HG03159 (cell line): ENCODE measurements at regions not wholly inside any gene's neighbourhood (a gene's known extent, or its start where the extent isn't known, plus 50 kb on each side); places are given as distances from the start of the nearest gene placed in this dataset.
A peak's percentile ranks its signal among the peaks of the same experiment; 100 is the strongest.
"Not testable (repeated sequence)": the region's sequence is repeated elsewhere in the genome, so short reads cannot be mapped to it uniquely, and the experiment has no call there.

ENCODE experiments used
- ATAC-seq: cut with Tn5 transposase; IDR thresholded peaks from one replicate; pipeline ENCODE4 v1.9.1; 2021; ENCODE audit warnings: mild to moderate bottlenecking, moderate library complexity; ENCODE audit not compliant: unreplicated experiment

DNA sequence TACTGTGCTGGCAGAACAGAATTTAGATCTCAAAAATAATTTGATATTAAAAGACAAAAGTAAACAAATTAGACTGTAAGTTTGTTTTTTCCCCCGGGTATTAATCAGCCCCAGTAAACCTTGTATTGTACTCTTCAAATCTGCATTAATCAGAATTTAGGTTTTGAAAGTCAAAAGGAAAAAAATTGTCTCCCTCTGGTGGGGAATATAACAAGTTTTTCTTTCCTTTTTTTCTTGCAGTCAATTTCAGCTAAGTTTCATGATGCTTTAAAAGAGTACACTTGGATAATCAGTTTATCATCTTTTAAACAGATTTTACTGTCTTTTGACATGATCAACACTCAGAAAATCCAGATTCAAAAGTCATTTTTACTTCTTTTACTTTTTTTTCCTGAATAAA is 134.5 kb upstream of the PKN2 start:
- no peak for ATAC-seq

DNA sequence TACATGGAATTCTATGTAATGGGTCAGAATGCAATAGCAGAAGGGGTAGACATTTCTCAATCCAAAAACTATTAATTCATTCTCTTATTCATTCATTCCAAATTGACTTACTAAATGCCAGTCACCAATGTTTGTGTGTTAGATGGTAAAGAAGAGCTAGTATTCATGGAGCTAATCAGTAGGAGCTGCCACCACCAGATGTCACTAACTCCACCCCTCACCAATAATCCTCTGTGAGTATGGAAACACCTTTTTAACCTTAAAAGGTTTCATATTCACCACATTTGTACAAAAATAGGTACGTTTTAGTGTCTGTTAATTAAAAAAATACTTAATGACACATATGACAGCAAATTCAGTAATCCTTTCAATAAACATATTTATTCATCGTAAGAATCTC is 131.8 kb upstream of the PKN2 start:
- ATAC-seq = no peak

DNA sequence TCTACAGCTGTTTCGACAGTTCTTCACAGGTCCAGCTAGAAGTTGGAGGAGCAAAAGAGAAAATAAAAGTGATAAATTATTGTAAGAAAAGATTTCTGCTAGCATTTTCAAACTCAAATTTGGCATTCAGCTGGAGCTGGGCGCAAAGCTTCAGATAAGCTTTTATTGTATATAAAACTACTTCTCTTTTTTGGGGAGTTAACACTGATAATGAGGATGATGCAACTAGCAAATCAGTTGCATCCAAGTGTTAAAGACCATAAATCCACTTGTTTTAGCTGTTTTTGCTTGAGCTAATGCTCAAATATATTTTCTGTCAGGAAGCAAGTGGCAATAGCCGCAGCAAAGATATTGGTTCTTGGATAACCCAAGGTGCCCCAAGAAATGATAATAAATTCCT is 127.1 kb upstream of the PKN2 start:
- no peak for ATAC-seq

DNA sequence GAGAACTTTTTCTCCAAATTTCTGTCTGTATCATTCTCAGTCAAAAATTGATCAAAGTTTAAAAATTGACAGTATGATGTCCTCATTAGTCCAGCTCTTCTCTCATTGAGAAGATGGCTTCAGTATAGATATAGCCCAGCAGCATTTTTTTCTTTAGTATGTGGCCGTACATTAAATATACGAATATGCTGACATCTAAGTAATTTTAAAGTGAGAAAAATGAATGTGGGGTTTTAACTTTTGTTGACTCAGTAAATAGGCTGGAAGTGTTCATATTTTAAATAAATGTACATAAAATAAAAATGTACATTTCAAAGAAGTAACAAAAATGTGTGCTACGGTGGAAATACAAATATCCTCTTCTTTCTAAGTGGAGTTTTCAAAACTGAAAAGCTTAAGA is 123.5 kb upstream of the PKN2 start:
- ATAC-seq = no peak

DNA sequence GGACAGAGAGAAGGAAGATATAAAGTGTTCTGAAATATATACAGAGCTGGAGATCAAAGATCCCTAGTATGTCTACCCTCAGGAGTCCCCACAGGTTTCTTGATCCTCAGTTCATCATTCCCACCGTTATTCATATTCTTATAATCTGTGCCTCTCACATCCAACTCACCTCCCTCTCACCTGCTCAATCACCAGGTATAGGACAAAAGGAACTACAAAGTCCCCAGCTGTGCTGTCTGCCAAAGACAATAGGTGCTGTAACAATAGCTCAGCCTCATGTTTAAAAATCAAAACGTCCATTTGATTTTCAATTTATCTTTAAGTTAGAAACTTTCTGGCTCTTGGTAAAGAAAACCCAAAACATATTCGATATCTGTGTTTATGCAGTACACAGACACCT is 121.1 kb upstream of the PKN2 start:
- no peak for ATAC-seq

DNA sequence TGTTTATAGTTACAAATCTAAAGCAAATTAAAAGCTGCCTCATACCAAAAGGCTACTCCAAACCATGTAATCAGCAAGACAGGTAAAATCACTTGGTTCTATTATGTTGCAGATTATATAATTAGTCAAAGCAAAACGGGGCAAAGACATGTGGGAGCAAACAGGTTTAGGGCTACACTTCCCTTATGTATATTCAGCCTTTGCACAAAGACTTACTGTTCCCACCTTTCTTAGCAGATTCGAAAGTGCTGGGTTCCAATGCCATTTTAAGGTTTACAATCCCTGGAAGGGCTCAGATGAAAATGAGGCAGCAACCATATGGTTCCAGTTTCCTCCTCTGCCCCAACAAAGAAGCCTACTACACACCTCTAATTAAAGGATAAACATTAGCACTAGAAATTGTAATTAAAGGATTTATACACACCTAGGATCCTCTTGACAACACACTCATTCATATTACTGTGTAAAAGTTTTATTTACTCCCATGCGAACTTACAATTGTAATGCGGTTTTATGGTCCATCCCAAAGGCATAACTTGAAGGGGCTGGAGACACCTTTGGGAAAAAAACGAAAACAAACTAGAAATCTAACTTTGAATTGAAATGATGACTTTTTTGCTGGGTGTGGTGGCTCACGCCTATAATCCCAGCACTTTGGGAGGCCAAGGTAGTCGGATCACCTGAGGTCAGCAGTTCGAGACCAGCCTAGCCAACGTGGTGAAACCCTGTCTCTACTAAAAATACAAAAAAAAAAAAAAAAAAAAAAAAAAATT is 117.3 kb upstream of the PKN2 start:
- ATAC-seq = no peak

DNA sequence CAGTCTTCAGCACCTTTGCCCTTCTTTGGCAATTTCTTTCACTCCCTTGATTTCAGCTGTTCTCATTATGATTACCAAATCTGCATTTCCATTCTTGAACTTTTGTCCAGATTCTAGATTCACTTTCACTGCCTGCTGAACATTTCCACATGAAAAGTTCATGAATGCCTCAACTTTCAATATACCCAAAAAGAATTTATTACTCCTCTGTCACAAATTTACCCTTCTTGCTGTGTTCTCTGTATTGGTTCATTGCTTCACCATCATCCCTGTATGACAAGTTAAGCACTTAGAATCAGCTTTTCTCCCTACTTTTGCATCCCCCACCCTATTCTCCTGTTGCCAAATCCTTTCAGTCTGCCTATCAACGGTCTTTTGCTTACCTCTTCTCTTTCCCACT is 112.6 kb upstream of the PKN2 start:
- ATAC-seq = no peak

DNA sequence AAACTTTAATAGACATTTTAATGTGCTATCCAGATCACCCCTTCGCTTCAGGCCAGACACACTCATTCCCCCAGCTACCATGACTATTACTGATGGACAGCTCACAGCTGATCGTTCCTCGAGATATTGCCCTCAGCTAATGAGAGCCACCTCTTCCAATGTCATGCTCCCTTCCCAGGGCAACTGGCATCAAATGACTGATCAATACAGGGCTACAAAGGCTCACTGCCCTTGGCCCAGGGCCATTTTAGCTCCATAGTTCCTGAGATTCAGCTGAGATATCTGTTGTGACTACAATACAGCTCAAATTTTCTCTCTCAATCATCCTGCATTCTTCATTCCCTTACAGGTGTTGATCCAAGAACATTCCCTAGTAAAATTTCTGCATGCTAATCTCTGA is 104.5 kb upstream of the PKN2 start:
- ATAC-seq = no peak

DNA sequence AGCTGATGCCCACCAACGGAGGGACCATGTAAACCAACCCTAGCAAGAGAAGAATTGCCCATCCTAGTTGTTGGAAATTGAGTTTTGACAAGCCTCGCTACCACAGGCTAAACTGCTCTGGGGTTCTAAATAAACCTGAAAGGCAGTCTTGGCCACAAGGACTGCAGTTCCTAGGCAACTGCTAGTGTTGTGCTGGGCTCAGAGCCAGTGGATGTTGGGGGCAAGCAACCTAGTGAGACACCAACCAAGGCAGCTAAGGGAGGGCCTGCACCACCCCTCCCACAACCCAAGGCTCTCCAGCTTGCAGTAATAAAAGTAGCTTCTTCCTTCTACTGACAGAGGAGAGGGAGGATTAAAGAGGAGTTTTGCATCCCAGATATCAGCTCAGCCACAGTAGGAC is 102.4 kb upstream of the PKN2 start:
- no peak for ATAC-seq

DNA sequence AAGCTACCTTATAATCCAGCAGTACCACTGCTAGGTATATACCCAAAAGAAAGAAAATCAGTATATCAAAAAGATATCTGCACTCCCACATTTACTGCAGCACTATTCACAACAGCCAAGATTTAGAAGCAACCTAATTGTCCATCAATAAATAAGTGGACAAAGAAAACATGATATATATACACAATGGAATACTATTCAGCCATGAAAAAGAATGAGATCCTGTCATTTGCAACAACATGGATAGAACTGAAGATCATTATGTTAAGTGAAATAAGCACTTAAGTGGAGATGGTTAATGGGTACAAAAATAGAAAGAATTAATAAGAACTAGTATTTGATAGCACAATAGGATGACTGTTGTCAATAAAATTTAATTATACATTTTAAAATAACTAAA is 90.7 kb upstream of the PKN2 start:
- ATAC-seq = no peak

DNA sequence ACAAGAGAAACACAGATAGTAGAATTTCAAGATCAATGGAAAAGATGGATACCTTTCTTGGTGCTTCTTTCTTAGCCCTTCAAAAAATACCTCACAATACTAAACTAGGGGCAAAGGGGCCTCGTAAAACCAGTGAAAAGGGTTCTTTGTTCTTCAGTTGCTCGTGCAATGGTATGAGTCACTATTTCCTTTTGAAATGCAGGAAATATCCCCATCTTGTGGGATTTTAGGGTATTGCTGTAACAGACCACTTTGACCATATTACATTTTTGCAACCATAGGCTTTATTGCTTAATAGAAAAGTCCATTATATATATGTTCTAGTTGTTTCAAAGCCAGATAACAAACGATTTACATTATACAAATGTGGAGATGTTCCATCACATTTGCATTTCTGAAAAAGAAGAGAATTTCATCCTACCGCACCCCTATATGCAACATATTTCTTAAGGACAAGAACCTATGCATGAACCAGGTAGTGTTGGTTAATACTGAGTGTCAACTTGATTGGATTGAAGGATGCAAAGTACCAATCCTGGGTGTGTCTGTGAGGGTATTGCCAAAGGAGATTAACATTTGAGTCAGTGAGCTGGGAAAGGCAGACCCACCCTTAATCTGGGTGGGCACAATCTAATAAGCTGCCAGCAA is 88.6 kb upstream of the PKN2 start:
- ATAC-seq = no peak

DNA sequence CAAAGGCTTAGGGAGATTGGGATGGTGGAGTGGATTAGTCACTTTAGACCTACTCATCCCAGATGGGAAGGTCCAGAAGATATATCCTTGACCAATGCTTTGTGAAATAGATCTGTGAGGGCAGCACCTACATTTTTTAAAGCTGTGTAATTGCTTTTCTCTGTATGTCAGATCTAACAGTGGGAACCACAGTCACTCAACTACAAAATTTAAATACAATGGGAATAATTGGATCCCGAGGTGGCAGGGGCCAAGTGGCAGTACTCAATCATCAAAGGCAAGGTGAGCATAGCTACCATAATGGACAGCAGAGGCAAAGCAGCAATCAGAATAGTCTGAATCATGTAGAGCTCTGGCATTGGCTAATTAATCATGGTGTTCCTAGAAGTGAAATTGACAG is 86.1 kb upstream of the PKN2 start:
- not testable (repeated sequence) for ATAC-seq

DNA sequence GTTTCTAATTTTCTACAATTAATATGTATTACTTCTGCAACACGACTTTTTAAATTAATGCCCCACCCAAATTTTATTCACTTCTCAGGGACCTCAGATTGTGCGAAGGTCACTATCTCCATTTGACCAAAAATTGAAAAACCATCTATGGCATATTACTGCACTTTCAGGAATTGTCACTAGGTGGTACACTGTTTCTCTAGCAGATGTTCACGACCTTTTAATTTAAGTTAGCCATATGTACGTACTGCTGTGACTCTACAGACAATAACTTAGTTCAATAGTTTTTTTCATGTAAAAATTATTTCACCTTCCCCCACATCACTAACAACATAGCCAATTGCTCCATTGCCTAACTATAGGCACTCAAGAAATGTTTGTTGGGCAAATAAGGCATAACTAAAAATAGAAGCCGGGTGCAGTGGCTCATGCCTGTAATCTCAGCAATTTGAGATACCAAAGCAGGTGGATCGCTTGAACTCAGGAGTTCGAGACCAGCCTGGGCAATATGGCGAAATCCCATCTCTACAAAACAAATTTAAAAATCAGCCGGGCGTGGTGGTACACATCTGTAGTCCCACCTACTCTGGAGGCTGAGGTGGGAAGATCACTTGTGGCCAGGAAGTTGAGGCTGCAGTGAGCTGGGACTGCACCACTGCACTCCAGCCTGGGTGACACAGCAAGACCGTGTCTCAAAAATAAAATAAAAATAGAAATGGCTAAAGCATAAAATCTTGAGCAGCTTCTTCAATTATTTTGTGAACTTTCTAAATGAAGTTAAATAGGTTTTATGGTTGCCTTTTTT is 75.7 kb upstream of the PKN2 start:
- ATAC-seq = peak; percentile 91

DNA sequence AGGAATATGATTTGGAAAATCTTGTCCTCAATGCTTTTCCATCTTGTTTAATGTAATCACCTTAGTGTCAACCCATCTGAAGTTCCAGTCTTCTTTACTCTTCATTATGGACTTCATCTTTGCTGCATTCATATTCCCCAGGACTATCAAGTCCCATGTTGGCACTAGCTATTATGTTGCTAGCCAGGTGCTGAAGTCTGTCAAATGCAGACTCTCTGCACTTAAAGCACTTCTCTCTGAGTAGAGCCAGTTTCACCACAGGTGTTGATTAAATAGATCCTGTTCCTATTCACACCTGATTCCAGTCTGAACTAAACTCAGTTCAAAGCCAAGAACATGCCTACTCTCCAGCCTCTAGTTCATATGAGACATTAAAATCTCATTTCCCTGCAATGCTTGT is 75.0 kb upstream of the PKN2 start:
- ATAC-seq = no peak

DNA sequence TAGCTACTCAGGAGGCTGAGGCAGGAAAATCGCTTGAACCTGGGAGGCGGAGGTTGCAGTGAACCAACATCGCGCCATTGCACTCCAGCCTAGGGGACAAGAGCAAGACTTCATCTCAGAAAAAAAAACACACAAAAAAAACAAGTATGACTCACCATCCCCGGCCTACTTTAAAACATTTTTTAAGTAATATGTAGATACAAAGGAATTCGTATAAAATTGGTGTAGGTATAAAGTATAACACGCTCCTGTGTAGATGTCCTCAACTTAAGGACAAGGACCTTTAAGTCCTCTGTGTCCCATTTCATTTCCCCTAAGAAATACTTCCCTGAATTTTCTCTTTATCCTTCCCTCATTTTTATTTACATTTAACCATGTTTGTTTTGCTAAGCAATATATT is 73.4 kb upstream of the PKN2 start:
- ATAC-seq = no peak

DNA sequence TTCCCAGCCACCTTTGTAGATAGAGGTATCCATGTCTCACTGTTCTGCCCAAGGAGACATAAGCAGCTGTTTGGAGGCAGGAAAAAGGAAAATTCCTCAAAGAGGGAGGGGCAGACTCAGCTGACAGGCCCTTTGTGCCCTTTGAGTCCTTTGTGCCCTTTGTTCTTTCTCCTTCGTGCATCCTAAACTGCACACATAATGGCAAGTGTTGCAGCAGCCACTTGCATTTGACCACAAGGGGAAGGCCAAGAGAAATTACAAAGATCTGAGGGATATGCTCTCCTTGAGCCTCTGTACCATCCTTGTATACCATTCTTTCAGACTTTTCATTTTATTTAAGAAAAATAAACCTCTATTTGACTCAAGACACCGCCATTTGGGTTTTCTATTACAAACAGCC is 71.8 kb upstream of the PKN2 start:
- ATAC-seq = no peak

DNA sequence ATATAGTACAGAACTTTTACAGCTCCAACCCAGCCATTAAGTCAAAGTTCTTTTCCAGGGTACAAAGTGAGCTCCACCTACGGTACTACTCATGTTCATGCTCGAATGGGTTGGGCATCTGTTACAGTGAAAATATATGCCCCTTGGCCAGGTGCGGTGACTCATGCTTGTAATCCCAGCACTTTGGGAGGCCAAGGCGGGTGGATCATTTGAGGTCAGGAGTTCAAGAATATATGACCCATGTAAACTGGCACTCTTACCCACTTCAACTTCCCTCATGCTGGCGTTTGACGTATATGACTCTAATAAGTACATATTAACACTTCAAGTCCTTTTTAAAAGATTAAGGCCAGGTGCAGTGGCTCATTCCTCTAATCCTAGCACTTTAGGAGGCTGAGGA is 71.3 kb upstream of the PKN2 start:
- no peak for ATAC-seq

DNA sequence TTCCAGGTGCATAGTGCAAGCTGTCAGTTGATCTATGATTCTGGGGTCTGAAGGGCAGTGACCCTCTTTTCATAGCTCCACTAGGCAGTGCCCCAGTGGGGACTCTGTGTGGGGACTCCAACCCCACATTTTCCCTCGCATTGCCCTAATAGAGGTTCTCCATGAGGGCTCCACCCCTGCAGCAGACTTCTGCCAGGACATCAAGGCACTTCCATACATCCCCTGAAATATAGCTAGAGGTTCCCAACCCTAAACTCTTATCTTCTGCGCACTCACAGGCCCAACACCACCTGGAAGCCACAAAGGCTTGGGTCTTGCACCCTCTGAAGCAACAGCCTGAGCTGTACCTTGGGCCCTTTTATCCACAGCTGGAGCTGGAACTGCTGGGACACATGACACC is 65.7 kb upstream of the PKN2 start:
- ATAC-seq = no peak

DNA sequence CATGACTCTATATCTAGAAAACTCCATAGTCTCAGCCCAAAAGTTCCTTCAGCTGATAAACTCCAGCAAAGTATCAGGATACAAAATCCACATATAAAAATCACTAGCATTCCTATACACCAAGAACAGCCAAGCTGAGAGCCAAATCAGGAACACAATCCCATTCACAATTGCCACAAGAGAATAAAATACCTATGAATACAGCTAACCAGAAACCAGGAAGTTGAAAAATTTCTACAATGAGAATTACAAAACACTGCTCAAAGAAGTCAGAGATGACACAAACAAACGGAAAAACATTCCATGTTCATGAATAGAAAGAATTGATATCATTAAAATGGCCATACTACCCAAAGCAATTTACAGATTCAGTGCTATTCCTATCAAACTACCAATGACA is 61.0 kb upstream of the PKN2 start:
- ATAC-seq = not testable (repeated sequence)
